AG08396 (cell line): ENCODE measurements at regions not wholly inside any gene's neighbourhood (a gene's known extent, or its start where the extent isn't known, plus 50 kb on each side); places are given as distances from the start of the nearest gene placed in this dataset.

Experiments
- DNase-seq: peaks from one replicate; pipeline ENCODE4 v3.0.0; 2012; ENCODE audit warnings: low spot score, mixed read lengths

DNA sequence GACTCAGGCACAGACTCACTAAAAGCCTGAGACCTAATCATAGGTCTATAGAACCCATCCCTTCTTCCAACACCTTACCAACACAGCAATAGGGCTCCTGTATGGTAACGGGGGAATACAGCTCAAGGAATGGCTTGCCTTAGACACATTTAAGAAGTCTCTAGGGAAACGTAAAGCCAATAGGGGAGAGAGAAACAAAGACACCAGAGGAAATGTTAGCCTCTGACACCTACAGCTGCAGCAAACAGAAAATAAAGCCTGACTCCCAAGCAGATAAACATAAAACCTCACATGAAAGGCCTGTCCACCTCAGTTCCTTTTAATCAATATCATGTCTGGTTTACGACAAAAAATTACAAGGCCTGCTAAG lies 51.1 kb upstream of the NCOA1 start:
- no peak for DNase-seq

DNA sequence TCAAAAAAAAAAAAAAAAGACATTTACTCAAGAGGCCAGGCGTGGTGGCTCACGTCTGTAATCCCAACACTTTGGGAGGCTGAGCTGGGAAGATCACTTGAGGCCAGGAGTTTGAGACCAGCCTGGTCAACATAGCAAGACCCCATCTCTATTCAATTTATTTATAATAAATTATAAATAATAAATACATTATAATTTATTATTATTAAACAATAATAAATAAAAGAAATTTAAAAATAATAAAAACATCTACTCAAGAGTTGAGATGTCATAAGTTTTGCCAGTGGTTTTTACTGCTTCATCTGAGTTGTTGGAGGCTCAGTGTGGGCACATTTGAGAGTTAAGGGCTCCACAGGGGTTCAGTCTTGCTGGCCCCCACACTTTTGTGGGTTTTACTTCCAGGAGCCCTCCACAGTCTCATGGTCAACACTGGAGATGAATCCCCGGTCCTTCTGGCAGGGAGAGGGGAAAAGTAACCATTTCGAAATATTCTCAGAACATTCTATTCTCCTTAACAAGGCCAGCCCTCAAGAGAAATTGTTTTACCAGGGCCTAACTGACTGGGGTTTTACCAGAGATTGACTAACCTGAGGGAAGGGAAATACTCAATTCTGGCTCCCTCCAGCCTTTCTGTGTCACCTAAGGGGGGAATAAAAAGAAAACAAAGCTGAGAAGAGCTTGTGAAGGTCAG lies 51.6 kb upstream of the NCOA1 start:
- DNase-seq, result no peak

DNA sequence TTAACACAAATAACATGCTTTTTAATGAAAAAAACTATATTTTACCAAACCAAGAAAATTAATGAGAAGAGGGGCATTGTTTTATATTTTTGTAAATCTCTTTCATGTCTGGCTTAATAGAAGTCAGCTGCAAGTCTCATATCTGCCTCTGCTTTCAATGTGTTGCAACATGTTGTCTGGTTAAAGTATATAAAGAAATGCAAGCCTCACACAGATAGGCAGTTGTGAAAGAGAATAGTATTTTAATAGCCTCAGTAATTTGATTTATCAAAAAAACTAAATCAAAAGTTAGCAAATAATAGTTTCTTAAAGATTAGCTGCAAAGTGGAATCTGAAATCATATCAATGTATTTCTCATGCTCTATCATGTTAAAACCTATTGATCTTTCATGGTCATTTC lies 52.9 kb upstream of the NCOA1 start:
- no peak for DNase-seq

DNA sequence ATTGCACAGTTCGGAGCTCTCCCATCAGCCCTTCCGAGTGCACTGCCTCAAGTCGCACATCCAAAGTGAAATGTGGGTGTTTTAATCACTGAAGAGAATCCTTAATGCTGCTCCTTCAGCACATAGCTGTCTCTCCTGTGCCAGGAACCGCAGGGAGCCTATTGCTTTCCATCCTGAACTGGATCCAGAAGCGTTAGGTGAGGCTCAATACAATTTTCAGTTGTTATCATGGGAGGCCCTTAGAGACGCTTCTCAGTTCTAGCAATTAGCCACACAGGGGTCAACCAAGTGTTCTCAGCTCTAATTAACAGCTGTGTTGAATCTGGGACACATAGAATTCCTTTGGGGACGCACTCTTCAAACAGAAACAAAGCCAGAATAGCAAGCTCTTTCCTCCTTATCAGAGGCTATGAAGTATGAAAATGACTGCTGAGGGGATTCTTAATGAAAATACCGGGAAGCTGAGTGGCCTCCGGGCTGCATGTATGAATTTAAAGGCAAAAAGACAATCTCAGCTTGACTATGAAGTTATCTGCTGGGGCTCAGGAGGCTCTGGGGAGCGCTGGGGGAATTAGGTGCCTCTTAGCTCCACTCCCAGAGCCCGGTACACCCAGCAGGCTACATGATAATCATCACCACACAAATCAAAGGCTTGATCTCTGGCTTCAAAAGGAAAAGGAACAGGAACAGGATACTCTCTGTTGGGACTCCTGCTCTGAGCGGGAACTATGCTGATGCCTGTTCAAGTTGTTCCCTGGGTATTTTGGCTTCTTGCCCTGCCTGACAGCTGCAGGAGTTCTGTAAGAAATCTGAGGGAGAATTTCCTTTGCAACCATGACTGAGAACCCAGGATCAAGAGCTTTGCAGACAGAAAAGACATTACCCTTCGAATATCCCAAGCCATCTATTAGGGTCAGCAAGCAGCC lies 55.4 kb upstream of the NCOA1 start:
- peak; percentile 20 for DNase-seq

DNA sequence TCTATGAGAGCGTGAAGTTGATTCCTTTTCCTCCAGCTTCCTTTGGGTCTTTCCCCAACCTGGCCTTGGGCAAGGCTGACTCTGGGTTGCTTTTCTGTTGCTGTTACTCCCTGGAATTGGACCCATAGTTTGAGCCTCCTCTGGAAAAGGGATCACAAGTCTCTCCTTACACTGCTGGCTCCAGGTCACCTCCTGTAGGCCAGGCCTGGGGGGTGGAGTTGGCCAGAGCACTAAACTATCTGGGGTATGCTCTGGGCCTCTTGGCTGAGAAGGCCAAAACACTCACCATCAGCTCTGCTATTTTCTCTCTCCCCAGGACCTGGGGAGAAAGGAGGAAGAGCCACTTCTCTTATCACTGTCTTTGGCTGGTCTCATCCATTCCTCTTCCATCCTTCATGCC lies 56.5 kb upstream of the NCOA1 start:
- no peak for DNase-seq

DNA sequence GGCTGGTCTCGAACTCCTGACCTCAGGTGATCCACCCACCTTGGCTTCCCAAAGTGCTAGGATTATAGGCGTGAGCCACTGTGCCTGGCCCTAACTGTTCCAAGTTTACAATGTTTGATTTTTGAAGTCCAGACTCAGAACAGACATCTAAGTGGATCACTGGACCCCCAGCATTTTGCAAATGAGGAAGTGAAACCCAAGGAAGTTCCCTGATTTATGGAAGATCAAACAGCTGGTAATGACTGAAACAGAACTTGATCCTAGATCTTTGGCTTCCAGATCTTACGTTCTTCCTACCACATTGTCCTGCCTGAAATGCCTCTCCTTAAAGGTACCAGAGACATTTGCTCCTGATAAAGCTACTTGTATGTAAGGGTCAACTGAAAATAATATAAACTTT lies 58.3 kb upstream of the NCOA1 start:
- no peak for DNase-seq

DNA sequence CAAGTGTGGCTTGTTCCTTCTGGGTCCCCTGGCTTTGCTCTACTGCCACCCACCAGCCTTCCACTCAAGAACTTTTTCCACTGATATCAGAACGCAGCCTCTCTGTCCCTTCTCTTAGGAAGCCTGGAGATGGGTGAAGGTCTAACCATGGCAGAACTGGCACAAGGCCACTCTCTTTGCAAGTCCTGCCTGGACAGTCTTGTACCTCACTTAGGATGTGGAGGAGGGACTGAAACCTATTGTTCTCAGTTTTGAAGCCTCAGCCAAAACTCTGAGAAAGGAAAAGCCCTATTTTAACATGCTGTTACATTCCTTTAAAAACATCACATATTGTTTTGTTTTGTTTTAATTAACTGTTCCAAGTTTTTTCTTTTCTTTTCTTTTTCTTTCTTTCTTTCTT lies 58.9 kb upstream of the NCOA1 start:
- no peak for DNase-seq

DNA sequence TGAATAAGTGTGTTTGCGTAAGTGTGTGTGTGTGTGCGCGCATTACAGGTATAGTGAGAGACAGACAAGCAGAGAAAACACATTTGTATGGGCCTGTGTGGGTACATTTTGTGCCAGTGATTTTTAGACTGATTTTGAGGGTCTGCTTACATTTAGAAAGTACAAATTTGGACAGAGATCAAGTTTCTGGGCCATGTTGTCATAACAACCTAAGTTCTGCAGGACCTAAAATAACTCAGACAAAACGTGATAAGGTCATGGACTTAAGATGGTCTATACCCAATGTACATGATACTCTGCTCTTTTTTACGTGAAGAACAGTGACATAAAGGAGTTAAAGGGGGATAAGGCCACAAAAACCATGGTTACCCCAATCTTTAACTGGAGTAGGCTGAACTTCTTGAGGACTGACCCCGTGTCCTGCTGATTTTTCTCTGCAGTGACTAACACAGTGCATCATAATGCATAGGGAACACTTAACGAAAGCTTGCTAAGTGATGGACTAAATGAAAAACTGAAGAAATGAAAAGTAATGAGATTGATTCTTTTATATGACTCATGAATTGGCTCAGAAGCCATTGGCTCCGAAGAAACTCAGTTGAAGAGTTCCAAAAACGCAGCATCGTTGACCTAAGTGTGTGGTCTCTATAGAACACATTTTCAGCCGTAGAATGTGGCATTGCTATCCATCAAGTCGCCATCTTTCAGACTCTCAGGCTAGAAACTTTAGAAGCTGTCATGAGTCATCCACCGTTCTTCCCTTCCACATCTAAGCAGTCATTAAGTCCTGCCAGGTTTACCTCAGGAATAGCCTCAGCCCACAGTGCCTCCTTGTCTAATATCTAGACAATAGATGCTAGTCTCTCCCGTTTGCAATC lies 61.6 kb upstream of the NCOA1 start:
- DNase-seq, result no peak

DNA sequence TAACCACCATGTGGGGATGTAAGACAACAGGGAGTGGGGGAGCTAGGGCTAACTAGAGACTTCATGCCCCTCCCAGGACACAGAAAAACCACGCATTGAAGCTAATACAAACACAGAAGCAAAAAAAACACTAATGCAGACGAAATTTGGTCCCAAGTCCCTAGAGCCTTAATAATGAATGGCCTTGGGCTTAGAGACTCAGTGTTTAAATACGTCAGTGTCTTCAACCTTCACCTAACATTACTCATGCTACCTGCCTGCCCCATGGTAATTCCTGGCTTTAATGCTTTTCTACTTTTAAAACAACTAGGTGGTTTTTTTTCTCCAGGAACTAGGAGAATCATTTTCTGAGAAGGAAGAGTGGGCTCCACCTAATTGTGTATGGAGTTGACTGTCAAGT lies 64.1 kb upstream of the ITSN2 start:
- DNase-seq, result no peak

DNA sequence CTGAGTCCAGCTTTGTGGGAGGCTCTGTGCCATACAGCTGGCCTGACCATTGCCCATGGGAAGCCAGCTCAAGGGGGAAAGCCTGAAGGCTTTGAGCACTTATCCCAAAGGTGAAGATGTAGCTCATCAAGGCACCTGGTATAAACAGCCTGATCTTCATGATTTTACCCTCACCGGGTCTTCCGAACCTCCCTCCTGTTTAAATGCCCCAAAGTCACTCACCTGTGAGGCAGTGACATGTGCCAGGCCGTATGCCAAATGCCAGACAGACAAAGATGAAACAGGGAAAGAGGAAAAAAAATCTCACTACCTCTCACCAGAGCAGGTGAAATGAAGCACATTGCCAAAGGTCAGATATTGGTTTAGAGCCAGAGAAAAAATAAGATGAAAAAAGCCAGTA lies 62.8 kb upstream of the ITSN2 start:
- no peak for DNase-seq

DNA sequence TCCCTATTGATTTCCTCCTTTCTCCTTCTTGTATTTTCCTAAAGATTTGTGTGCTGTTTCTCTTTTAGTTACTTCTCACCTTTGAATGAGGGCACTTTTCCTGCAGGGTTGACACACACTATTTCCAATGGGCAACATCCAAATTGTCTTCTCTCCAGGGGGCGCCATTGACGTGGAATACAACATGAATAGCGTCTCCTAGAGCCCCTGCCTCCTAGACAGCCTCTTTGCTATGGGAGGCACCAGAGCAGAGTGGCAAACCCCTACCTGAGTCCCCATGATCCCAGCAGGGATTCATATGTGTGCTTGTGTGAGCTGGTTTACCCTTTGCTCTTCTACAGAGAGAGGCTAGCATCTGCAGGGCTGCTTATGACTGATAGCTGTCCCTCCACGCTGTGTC lies 61.3 kb upstream of the ITSN2 start:
- peak; percentile 22 for DNase-seq

DNA sequence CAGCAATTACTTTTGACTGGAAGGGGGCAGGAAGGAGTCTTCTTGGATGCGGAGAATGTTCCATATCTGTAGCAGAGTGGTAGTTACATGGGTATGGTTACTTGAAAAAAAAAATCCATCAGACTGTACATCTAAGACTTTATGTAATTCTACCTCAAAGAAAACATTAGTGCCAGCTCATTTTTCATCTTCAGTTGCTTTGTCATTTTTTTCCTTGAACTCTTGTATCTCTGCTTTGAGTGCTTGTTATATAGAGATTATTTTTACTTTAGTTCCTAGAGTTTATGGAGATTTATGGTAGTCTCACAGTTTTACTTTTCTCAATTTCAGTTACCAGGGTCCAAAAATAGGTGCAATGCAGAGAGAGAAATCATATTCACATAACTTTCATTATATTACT lies 60.0 kb upstream of the ITSN2 start:
- no peak for DNase-seq

DNA sequence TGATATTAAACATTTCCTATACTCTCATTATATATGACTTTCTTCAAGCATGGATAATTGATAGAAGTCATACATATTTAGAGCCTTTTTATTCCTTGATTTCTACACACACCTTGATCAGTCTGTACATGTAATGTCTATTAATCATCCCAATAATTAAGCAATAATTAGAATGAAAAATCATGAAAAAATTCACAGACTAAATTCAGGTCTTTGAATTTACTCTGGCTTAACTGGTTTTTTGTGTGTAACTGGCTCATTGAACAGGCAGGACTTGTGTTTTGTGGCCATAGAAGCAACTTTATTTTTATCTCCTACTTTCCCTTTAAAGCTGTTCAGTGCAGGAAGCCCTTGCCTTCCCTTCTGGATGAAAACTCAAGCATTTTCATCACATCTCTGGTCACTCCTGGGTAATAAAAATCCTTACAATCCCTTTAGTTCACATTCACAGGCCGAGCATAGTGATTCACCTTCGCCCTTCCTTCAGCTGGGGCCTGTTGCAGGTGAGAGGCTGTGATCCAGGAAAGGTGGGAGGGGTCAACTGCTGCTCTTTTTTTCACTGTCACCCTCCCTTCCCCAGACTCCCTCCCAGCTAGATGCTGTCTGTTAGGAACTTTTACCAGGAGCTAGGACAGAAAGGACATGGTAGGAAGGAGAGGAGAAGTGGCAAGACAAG lies 58.0 kb upstream of the ITSN2 start:
- no peak for DNase-seq

DNA sequence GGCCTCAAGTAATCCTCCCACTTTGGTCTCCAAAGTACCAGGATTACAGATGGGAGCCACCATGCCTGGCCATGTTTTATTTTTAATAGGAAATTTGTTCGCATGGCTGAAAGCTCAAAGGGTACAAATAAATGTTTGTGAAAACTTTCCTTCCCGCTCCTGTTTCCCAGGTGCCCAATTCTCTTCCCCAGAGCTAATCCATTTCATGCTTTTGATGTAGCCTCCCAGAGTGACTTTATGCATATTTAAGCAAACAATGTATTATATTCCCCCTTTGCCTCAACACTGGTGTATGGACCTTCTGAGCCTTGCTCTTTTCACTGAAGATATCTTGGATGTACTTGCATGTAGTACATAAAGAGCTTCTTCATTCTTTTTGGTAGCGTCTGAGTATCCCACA lies 52.5 kb upstream of the ITSN2 start:
- no peak for DNase-seq

DNA sequence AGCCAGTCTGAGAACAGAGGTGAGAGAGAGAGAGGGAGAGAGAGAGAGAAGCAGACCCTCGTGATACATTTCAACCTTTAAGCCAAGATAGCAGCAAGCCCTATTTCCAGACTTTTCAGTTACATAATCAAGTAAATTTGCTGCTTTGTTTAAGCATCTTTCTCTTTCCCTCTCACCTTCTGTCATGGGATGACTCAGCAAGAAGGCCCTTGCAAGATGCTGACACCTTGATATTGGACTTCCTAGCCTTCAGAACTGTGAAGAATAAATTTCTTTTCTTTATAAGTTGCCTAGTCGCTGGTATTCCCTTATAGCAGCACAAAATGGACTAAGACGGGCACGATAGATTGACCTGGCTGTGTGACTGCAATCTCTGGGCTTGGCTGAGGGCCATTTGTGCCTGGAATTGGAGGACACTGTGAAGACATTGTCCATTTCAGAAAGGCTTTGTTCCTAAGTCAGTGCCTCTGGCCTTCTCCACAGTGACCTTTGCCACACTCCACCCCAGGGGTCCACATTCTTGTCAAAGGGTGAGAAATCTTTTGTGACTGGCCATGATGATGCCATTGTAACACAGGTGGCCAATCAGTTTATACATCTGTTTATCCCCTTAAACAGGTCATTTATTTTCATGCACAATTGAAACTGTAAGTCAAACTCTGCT lies 51.3 kb upstream of the ITSN2 start:
- no peak for DNase-seq

DNA sequence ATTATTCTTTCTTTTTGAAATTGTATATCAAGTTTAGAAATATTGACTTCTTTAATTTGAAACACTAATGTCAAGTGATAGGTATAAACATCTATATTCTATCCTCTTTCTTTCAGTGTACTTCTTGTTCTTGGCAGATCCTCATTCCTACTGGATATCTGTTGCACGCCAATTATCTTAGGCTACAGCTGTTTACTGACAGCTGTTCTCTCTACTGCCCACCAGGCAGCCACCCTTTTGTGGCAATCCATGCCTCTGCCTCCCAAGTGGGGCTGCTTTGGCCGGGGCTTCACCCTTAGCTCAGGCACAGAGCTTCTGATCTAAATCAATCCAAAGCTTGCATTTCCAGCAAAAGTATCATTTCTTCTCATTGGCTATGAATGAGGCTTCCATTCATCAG lies 50.6 kb upstream of the ITSN2 start:
- no peak for DNase-seq

DNA sequence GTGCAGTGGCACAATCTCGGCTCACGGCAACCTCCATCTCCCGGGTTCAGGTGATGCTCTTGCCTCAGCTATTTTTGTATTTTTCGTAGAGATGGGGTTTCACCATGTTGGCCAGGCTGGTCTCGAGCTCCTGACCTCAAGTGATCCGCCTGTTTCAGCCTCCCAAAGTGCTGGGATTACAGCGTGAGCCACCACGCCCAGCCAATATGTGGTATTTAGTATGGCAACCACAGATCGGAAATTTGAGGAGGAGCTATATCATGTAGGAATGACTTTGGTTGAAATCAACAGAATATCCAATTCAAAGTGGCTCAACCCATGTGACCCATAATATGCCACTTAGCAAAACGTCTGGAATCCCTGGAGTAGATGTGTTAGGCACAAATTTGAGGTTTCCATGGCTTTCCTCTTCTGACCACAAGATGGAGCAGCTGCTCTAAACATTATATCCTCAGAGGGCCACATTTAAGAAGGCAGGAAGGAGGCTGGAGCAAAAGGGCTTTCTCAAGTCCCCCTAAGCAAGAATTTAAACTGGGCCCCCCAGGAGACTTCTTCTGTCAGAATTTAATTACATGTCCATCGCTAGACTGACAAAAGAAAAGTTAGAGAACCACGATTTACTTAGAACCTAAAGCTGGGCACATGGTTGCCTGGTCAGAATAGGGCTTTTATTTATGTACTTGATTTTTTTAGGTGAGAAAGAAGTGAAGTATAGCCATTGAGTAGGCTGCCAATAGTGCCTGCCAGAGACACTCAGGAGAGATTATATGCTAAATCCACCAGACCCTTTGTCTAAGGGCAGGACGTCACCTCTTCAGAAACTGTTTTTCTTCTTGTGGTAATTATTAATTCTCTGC lies 49.6 kb upstream of the ITSN2 start:
- DNase-seq, result peak; percentile 77
